Mammary epithelial cell (primary cell): ENCODE measurements at regions not wholly inside any gene's neighbourhood (a gene's known extent, or its start where the extent isn't known, plus 50 kb on each side); places are given as distances from the start of the nearest gene placed in this dataset.

Experiments
- EZH2 ChIP-seq: IDR thresholded peaks from 2 replicates; pipeline ENCODE4 v1.6.1; 2012; ENCODE audit warnings: low read length, inconsistent platforms, borderline replicate concordance
- TF ChIP-seq, protein P1 (sequence below), 2 donors: IDR thresholded peaks in 1 of 2; conservative IDR thresholded peaks in 1 of 2; 2 replicates each; pipeline ENCODE4 v1.5.1; 2011 to 2012; ENCODE audit warnings: inconsistent platforms in 2 of 2, low read length in 2 of 2, mild to moderate bottlenecking in 2 of 2, control low read depth in 1 of 2, low read depth in 1 of 2; ENCODE audit not compliant: insufficient read depth in 1 of 2; ENCODE audit errors: extremely low read depth in 1 of 2

DNA sequence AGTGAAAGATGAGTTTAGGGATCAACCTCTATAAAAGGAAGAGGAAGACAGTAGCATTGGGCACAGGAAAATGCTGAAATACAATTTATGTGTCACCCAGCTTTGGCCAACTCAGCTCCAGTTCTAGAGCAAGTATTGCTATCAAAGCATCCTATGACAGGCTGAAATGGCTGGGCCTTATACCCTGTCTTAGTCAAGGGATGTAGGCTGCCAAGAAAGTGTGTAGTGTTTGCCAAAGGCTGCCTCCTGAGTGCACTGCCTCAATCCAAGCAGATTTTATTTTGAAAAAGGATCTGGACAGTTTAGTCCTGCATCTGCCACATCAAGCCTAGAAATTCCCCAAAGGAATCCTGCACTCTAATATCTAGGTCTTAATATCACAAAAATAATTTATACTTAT is 359.9 kb upstream of the ZC3H15 start:
- TF ChIP-seq, protein P1, sequence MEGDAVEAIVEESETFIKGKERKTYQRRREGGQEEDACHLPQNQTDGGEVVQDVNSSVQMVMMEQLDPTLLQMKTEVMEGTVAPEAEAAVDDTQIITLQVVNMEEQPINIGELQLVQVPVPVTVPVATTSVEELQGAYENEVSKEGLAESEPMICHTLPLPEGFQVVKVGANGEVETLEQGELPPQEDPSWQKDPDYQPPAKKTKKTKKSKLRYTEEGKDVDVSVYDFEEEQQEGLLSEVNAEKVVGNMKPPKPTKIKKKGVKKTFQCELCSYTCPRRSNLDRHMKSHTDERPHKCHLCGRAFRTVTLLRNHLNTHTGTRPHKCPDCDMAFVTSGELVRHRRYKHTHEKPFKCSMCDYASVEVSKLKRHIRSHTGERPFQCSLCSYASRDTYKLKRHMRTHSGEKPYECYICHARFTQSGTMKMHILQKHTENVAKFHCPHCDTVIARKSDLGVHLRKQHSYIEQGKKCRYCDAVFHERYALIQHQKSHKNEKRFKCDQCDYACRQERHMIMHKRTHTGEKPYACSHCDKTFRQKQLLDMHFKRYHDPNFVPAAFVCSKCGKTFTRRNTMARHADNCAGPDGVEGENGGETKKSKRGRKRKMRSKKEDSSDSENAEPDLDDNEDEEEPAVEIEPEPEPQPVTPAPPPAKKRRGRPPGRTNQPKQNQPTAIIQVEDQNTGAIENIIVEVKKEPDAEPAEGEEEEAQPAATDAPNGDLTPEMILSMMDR (conservative IDR thresholded peaks at IDR 0.05 in 1 of 2, IDR thresholded peaks at IDR 0.05 in 1 of 2; ENCODE audit: extremely low read depth in 1 of 2, insufficient read depth in 1 of 2, low read depth in 1 of 2, low read length in 2 of 2), result no peak
- no peak for TF ChIP-seq EZH2
